ENCODE measurements at regions not wholly inside any gene's neighbourhood (a gene's known extent, or its start where the extent isn't known, plus 50 kb on each side); places are given as distances from the start of the nearest gene placed in this dataset.

DNA sequence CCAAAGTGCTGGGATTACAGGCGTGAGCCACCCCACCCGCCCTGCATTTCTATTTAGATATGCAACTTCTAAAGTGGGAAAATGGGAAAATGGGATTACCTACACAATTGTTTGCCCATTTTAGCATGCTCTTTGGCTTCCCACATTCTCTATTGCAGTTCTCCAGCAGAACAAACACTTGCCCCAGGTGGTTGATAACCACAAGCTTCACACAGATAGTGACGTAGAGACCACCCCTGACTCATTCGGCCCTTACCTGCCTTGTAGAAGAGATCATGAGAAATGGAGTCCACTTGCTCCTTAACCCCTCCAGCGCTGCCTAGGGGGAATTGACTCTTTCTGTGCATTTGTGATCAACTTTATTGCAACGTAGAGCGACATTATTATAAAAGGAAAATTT, 83.2 kb upstream of the RAP2B start:
- H3K9me3 ChIP-seq (replicated peaks; ENCODE audit: insufficient read depth, low read length), result no peaks in the 10 kb centered on the region
- no peak overlapping the region for H2AFZ ChIP-seq (ENCODE audit: low read length)
- no peak for DNase-seq
- no peaks in the 10 kb centered on the region for H3K9me2 ChIP-seq (replicated peaks; ENCODE audit: insufficient read depth, low read length)
- H3K4me1 ChIP-seq (ENCODE audit: low read length), result no peaks in the 10 kb centered on the region
- no peak overlapping the region for H3K4me2 ChIP-seq (ENCODE audit: low read depth, low read length)
- H3K27me3 ChIP-seq (replicated peaks; ENCODE audit: insufficient read depth, low read length), result no peaks in the 10 kb centered on the region
- H3K27ac ChIP-seq (ENCODE audit: low read length), result no peak overlapping the region
- no peak overlapping the region for H3K9ac ChIP-seq (ENCODE audit: low read length)
- no peak for TF ChIP-seq EZH2 (optimal IDR thresholded peaks at IDR 0.05; ENCODE audit: low read depth, low read length)
- TF ChIP-seq EZH2phosphoT487 (IDR thresholded peaks at IDR 0.05; ENCODE audit: low read length), result no peak
- TF ChIP-seq, protein P1, sequence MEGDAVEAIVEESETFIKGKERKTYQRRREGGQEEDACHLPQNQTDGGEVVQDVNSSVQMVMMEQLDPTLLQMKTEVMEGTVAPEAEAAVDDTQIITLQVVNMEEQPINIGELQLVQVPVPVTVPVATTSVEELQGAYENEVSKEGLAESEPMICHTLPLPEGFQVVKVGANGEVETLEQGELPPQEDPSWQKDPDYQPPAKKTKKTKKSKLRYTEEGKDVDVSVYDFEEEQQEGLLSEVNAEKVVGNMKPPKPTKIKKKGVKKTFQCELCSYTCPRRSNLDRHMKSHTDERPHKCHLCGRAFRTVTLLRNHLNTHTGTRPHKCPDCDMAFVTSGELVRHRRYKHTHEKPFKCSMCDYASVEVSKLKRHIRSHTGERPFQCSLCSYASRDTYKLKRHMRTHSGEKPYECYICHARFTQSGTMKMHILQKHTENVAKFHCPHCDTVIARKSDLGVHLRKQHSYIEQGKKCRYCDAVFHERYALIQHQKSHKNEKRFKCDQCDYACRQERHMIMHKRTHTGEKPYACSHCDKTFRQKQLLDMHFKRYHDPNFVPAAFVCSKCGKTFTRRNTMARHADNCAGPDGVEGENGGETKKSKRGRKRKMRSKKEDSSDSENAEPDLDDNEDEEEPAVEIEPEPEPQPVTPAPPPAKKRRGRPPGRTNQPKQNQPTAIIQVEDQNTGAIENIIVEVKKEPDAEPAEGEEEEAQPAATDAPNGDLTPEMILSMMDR (IDR thresholded peaks at IDR 0.05; ENCODE audit: low read length), result no peak
- H4K20me1 ChIP-seq (ENCODE audit: insufficient read depth, low read length), result no peaks in the 10 kb centered on the region
- H3K36me3 ChIP-seq (replicated peaks; ENCODE audit: insufficient read depth, low read length), result no peaks in the 10 kb centered on the region
- H3K79me2 ChIP-seq (ENCODE audit: low read length), result no peaks in the 10 kb centered on the region
- H3K4me3 ChIP-seq (ENCODE audit: low read length), result no peak overlapping the region
- no peaks in the 10 kb centered on the region for H3F3A ChIP-seq (ENCODE audit: insufficient read depth, low read length)

DNA sequence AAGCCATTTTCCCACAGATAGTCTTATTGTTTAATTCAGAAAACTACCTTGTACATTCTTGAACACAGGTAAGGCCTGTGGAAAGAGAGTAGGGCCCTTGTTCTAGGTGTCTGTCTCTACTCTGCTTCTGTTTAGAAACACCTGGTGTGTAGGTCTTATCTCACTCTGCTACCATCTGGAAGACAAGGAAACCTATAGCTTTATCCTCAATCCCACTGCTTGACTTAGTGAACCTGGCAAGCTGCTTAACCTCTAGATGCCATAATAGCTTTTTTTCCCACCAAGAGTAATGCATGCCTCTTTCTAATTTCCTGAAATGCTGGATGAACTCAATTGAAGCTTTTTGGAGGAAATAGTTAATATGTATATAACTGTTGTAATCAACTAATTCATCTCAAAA, 82.6 kb upstream of the RAP2B start:
- Histone ChIP-seq H3K9me3 (replicated peaks; ENCODE audit: insufficient read depth, low read length) (no peaks in the 10 kb centered on the region), H3K27me3 (replicated peaks; ENCODE audit: insufficient read depth, low read length) (no peaks in the 10 kb centered on the region), H2AFZ (ENCODE audit: low read length) (no peak overlapping the region), H4K20me1 (ENCODE audit: insufficient read depth, low read length) (no peaks in the 10 kb centered on the region), H3F3A (ENCODE audit: insufficient read depth, low read length) (no peaks in the 10 kb centered on the region), H3K4me3 (ENCODE audit: low read length) (no peak overlapping the region), H3K9ac (ENCODE audit: low read length) (no peak overlapping the region), H3K79me2 (ENCODE audit: low read length) (no peaks in the 10 kb centered on the region), H3K27ac (ENCODE audit: low read length) (no peak overlapping the region), H3K9me2 (replicated peaks; ENCODE audit: insufficient read depth, low read length) (no peaks in the 10 kb centered on the region), H3K36me3 (replicated peaks; ENCODE audit: insufficient read depth, low read length) (no peaks in the 10 kb centered on the region), H3K4me2 (ENCODE audit: low read depth, low read length) (no peak overlapping the region), H3K4me1 (ENCODE audit: low read length) (no peaks in the 10 kb centered on the region)
- TF ChIP-seq EZH2 (optimal IDR thresholded peaks at IDR 0.05; ENCODE audit: low read depth, low read length) (no peak), EZH2phosphoT487 (IDR thresholded peaks at IDR 0.05; ENCODE audit: low read length) (no peak)
- TF ChIP-seq, protein P1 (IDR thresholded peaks at IDR 0.05; ENCODE audit: low read length), result no peak
- no peak for DNase-seq

DNA sequence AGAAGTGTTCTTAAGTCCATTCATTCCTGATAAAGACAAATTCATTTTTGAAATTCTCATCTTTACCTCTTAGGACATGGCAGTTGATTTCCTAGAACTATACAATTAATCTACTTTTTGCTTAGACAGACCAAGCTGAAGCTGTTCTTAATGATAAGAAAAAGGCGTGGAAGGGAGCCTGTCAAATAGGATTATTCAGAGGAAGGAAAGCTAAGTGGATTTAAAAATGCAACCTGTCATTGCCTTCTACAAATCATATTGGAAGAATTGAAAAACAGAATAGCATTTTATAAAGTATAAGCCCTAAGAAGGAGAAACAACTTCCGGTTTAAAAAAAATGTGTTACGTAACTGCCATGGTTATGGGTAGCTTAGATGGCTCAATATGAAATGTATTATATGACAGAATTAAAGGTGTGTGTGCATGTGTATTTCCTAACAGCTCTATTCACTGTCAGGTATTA, 81.2 kb upstream of the RAP2B start:
- H4K20me1 ChIP-seq (ENCODE audit: insufficient read depth, low read length), result no peaks in the 10 kb centered on the region
- DNase-seq, result no peak
- H3K9ac ChIP-seq (ENCODE audit: low read length), result no peak overlapping the region
- H3K9me3 ChIP-seq (replicated peaks; ENCODE audit: insufficient read depth, low read length), result no peaks in the 10 kb centered on the region
- no peaks in the 10 kb centered on the region for H3K79me2 ChIP-seq (ENCODE audit: low read length)
- H3K4me1 ChIP-seq (ENCODE audit: low read length), result no peaks in the 10 kb centered on the region
- no peak overlapping the region for H3K4me2 ChIP-seq (ENCODE audit: low read depth, low read length)
- H2AFZ ChIP-seq (ENCODE audit: low read length), result no peak overlapping the region
- no peaks in the 10 kb centered on the region for H3F3A ChIP-seq (ENCODE audit: insufficient read depth, low read length)
- TF ChIP-seq, protein P1 (IDR thresholded peaks at IDR 0.05; ENCODE audit: low read length), result no peak
- no peak for TF ChIP-seq EZH2phosphoT487 (IDR thresholded peaks at IDR 0.05; ENCODE audit: low read length)
- no peak for TF ChIP-seq EZH2 (optimal IDR thresholded peaks at IDR 0.05; ENCODE audit: low read depth, low read length)
- H3K27ac ChIP-seq (ENCODE audit: low read length), result no peak overlapping the region
- H3K27me3 ChIP-seq (replicated peaks; ENCODE audit: insufficient read depth, low read length), result no peaks in the 10 kb centered on the region
- no peak overlapping the region for H3K4me3 ChIP-seq (ENCODE audit: low read length)
- H3K36me3 ChIP-seq (replicated peaks; ENCODE audit: insufficient read depth, low read length), result no peaks in the 10 kb centered on the region
- H3K9me2 ChIP-seq (replicated peaks; ENCODE audit: insufficient read depth, low read length), result no peaks in the 10 kb centered on the region

Data from MM.1S (cell line).